ENCODE measurements at regions not wholly inside any gene's neighbourhood (a gene's known extent, or its start where the extent isn't known, plus 50 kb on each side); places are given as distances from the start of the nearest gene placed in this dataset.

- H3K27ac ChIP-seq (ENCODE audit: extremely low read depth, low read depth, low read length), result no peak overlapping the region
- no peaks in the 10 kb centered on the region for H3K4me1 ChIP-seq (ENCODE audit: control insufficient read depth, insufficient read depth, low read length)
- POLR2A ChIA-PET, result no interaction called here
- TF ChIP-seq PRDM6 (tag by site-specific recombination; IDR thresholded peaks at IDR 0.05) (no peak), TSHZ1 (tag by site-specific recombination; IDR thresholded peaks at IDR 0.05; ENCODE audit: borderline replicate concordance) (no peak), ZNF571 (tag by site-specific recombination; IDR thresholded peaks at IDR 0.05) (no peak), ZNF626 (tag by site-specific recombination; IDR thresholded peaks at IDR 0.05) (no peak), ZNF398 (tag by site-specific recombination; IDR thresholded peaks at IDR 0.05) (no peak), KLF8 (tag by site-specific recombination; IDR thresholded peaks at IDR 0.05) (no peak), REPIN1 (tag by site-specific recombination; IDR thresholded peaks at IDR 0.05; ENCODE audit: low read depth) (no peak), ZNF558 (tag by site-specific recombination; IDR thresholded peaks at IDR 0.05) (no peak)
- TF ChIP-seq, protein P1, sequence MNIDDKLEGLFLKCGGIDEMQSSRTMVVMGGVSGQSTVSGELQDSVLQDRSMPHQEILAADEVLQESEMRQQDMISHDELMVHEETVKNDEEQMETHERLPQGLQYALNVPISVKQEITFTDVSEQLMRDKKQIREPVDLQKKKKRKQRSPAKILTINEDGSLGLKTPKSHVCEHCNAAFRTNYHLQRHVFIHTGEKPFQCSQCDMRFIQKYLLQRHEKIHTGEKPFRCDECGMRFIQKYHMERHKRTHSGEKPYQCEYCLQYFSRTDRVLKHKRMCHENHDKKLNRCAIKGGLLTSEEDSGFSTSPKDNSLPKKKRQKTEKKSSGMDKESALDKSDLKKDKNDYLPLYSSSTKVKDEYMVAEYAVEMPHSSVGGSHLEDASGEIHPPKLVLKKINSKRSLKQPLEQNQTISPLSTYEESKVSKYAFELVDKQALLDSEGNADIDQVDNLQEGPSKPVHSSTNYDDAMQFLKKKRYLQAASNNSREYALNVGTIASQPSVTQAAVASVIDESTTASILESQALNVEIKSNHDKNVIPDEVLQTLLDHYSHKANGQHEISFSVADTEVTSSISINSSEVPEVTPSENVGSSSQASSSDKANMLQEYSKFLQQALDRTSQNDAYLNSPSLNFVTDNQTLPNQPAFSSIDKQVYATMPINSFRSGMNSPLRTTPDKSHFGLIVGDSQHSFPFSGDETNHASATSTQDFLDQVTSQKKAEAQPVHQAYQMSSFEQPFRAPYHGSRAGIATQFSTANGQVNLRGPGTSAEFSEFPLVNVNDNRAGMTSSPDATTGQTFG (tag by site-specific recombination; IDR thresholded peaks at IDR 0.05; ENCODE audit: borderline replicate concordance), result no peak
- TF ChIP-seq, protein P2, sequence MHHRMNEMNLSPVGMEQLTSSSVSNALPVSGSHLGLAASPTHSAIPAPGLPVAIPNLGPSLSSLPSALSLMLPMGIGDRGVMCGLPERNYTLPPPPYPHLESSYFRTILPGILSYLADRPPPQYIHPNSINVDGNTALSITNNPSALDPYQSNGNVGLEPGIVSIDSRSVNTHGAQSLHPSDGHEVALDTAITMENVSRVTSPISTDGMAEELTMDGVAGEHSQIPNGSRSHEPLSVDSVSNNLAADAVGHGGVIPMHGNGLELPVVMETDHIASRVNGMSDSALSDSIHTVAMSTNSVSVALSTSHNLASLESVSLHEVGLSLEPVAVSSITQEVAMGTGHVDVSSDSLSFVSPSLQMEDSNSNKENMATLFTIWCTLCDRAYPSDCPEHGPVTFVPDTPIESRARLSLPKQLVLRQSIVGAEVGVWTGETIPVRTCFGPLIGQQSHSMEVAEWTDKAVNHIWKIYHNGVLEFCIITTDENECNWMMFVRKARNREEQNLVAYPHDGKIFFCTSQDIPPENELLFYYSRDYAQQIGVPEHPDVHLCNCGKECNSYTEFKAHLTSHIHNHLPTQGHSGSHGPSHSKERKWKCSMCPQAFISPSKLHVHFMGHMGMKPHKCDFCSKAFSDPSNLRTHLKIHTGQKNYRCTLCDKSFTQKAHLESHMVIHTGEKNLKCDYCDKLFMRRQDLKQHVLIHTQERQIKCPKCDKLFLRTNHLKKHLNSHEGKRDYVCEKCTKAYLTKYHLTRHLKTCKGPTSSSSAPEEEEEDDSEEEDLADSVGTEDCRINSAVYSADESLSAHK (tag by site-specific recombination; IDR thresholded peaks at IDR 0.05), result no peak
- H3K4me3 ChIP-seq (ENCODE audit: low read depth, low read length), result no peak overlapping the region
- H3K36me3 ChIP-seq (ENCODE audit: control insufficient read depth in 2 of 2, insufficient read depth in 1 of 2, low read length in 2 of 2), result no peaks in the 10 kb centered on the region
- H3K9me3 ChIP-seq (ENCODE audit: control insufficient read depth, insufficient read depth, low read depth, low read length), result no peaks in the 10 kb centered on the region
- CTCF ChIA-PET, result interaction anchor here (0.7 kb wide), 1 partner anchor 215 kb away, joined by 3 read pairs; no protein-coding TSS in a partner anchor
These were observed 1064.6 kb upstream of the CHAC2 start for GRCh38 chr2:52703004-52703403.

DNA sequence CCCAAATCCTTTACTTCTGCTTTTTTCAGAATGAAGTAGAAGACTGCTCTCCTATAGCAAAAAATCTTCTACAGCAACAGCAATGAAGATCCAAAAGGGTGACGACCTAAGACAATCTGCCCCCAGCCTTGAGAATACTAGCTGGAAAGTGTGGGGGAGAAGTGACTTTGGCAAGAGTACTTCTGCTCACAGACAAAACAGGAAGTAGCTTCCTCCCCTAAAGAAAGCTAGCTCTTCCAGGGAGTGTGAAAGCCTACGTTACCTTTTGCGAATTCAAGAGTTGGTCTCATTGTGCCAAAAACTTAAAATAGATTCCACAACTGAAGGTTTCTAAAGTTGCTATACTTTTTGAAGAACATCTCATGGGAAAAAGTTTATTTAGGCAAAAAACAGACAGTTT is 1069.2 kb upstream of the CHAC2 start:
- Histone ChIP-seq H3K4me3 (ENCODE audit: low read depth, low read length) (no peak overlapping the region), H3K36me3 (ENCODE audit: control insufficient read depth in 2 of 2, insufficient read depth in 1 of 2, low read length in 2 of 2) (no peaks in the 10 kb centered on the region), H3K9me3 (ENCODE audit: control insufficient read depth, insufficient read depth, low read depth, low read length) (no peaks in the 10 kb centered on the region), H3K4me1 (ENCODE audit: control insufficient read depth, insufficient read depth, low read length) (no peaks in the 10 kb centered on the region), H3K27ac (ENCODE audit: extremely low read depth, low read depth, low read length) (no peak overlapping the region)
- CTCF ChIA-PET, result no interaction called here
- TF ChIP-seq ZNF555 (tag by site-specific recombination; conservative IDR thresholded peaks at IDR 0.05) (no peak), ZNF133 (tag by site-specific recombination; IDR thresholded peaks at IDR 0.05) (no peak), ZNF610 (tag by site-specific recombination; IDR thresholded peaks at IDR 0.05; ENCODE audit: borderline replicate concordance) (no peak), ZNF394 (tag by site-specific recombination; IDR thresholded peaks at IDR 0.05; ENCODE audit: borderline replicate concordance) (no peak), ZNF621 (tag by site-specific recombination; IDR thresholded peaks at IDR 0.05) (no peak), ZFP37 (tag by site-specific recombination; IDR thresholded peaks at IDR 0.05) (no peak), EGR2 (tag by site-specific recombination; IDR thresholded peaks at IDR 0.05; ENCODE audit: low read depth) (no peak), ZNF521 (tag by site-specific recombination; IDR thresholded peaks at IDR 0.05) (no peak)
- POLR2A ChIA-PET, result no interaction called here
